ENCODE measurements at regions not wholly inside any gene's neighbourhood (a gene's known extent, or its start where the extent isn't known, plus 50 kb on each side); places are given as distances from the start of the nearest gene placed in this dataset.
A peak's percentile ranks its signal among the peaks of the same experiment; 100 is the strongest.

DNA sequence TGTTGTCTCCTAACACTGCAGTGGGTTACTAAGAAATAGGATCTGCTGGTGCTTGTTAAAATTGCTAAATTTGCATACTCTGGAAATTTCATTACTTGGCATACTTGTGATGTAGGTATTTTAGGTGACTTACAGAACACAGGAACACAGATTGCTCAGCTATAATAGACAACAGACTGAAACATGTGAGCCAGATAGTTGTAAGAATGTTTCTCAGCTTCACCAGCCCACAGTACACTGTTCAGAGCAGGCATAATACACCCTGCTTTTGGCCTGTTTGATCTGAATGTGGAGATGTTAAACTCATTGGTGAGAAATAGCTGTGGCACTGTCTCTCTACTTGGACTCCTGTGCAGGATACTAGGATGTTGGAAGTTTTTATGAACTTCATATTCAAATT is 275.7 kb downstream of the CSNK1G3 start:
- Histone ChIP-seq H3K36me3 (no peaks in the 10 kb centered on the region), H3K9me3 (replicated peaks) (no peaks in the 10 kb centered on the region), H3K27ac (no peak overlapping the region), H3K4me3 (no peak overlapping the region), H3K4me1 (peaks cover 29% of the 10 kb centered on the region), H3K27me3 (no peaks in the 10 kb centered on the region)
- no peak for DNase-seq

DNA sequence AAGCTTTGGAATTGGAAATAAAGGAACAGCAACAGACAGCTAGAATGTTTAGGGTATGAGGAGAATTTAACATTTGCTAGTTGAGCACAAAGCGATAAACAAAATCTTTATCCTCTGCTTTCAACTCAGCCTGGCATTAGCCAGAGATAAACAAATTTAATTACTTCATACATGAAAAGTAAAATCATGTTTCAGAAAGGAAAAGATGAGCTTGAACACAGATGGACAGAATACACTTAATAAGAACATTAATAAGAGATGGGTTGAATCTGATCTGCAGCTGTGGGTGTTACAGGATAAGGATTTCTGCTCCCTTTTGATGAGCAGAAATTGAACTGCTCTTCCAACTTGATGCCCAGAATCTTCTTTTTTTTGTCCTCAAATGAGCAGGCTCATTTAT is 275.2 kb downstream of the CSNK1G3 start:
- H3K9me3 ChIP-seq (replicated peaks): no peaks in the 10 kb centered on the region
- no peak overlapping the region for H3K4me3 ChIP-seq
- peaks cover 29% of the 10 kb centered on the region for H3K4me1 ChIP-seq
- DNase-seq: no peak
- H3K36me3 ChIP-seq: no peaks in the 10 kb centered on the region
- H3K27me3 ChIP-seq: no peaks in the 10 kb centered on the region
- no peak overlapping the region for H3K27ac ChIP-seq

DNA sequence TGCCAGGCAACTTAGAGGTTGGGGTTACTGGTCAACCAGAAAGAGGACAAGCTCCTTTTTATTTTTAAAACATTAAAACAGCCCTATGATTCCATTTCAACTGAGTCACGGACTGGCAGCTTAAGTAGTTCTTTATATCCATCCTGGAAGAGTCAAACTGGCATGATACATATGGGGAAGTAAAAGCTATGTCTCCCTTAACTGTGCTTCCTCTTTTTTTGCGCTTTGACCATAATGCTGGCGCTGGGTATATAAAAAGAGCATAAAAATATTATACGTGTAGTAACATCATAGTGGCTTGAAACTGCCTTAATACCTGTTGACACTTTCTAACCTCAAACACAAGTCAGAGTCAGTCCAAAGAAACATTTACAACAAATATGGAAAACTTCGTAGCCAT is 274.4 kb downstream of the CSNK1G3 start:
- Histone ChIP-seq H3K36me3 (no peaks in the 10 kb centered on the region), H3K9me3 (replicated peaks) (no peaks in the 10 kb centered on the region), H3K27me3 (no peaks in the 10 kb centered on the region), H3K27ac (peak overlapping the region; percentile 93), H3K4me3 (no peak overlapping the region), H3K4me1 (peaks cover 29% of the 10 kb centered on the region)
- DNase-seq: no peak

DNA sequence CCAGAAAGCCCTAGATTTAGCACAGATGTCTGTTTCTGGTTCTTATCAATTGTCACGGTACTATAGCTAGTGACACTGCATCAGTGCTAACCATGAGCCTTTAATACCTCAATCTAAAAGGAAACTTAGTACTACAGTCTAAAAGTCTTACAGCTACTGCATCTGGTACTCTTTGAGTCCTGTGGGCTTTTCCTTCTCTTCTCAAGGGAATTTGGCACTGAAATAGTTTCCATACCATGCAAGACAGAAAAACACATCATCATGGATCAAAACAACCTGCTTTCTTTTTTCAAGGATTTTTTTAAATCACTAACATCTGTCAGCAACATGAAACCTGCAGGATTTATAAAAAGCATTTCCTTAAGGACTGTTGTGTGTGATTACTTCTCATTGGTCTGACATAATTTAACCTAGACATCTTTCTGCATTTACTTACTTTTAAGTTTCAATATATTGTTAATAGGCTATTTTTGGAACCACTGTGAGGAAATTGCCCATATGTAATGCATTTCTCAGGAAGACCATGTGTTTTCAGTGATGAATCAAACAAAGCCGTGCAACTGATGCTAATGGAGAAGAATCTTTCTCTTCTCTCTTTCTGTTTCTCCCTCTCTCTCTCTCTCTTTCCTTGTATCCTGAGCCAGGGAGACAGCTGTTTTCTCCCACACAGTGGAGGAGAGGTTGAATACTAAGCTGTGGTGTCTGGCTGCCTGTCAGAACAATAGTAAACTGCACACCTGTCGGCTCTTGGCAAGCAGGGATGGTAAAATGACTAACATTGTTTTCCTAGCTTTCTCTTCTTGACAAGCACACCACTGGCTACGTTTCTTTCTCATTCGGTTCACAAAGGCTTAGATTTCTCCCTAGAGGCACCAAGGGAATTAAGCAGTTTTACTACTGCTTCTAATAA is 273.4 kb downstream of the CSNK1G3 start:
- no peaks in the 10 kb centered on the region for H3K9me3 ChIP-seq (replicated peaks)
- H3K27me3 ChIP-seq: no peaks in the 10 kb centered on the region
- peak overlapping the region; percentile 93 for H3K27ac ChIP-seq
- H3K4me1 ChIP-seq: peaks cover 29% of the 10 kb centered on the region
- peak overlapping the region; percentile 6 for H3K4me3 ChIP-seq
- DNase-seq: peak; percentile 91 to 96
- H3K36me3 ChIP-seq: no peaks in the 10 kb centered on the region

DNA sequence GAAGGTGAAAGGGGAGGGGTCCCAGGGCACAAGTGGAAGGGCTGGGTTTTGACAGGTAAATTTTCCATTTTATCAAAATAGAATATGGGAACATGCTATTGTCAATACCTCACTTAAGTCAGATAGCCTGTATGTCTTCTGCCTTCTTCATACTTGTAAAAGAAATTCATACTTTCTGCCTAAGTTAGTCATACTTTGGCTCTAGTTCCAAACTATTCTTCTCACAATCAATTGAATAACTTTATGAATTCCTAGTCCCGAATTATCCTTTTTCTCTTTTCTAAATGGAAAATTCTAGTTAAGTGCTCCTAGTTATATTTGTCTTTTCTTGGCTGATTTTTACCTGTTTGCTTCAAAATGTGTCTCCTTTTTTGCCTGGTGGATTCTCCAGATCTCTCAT is 271.4 kb downstream of the CSNK1G3 start:
- DNase-seq: no peak
- Histone ChIP-seq H3K4me1 (peaks cover 29% of the 10 kb centered on the region), H3K36me3 (no peaks in the 10 kb centered on the region), H3K9me3 (replicated peaks) (no peaks in the 10 kb centered on the region), H3K4me3 (no peak overlapping the region), H3K27ac (no peak overlapping the region), H3K27me3 (no peaks in the 10 kb centered on the region)

DNA sequence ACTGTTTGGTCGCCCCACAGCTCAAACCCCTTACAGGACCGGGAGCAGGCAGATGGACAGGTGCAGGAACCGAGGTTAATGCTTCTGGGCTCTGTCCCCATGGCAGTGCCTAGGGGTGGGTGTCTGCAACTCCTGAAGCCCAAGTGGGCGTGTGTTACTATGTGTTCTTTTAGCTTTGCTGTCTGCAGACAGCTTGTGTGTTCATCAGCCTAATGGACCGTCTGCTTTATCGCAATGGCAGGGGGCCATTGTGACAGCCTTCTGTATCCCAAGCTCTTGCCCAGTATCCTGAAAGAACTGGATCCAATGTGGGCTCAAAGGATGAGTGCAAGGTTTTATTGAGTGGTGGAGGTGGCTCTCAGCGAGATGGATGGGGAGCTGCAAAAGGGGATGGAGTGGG is 266.7 kb downstream of the CSNK1G3 start:
- no peaks in the 10 kb centered on the region for H3K36me3 ChIP-seq
- no peaks in the 10 kb centered on the region for H3K27me3 ChIP-seq
- no peak overlapping the region for H3K27ac ChIP-seq
- H3K4me3 ChIP-seq: no peak overlapping the region
- no peak for DNase-seq
- H3K9me3 ChIP-seq (replicated peaks): no peaks in the 10 kb centered on the region
- H3K4me1 ChIP-seq: no peaks in the 10 kb centered on the region

DNA sequence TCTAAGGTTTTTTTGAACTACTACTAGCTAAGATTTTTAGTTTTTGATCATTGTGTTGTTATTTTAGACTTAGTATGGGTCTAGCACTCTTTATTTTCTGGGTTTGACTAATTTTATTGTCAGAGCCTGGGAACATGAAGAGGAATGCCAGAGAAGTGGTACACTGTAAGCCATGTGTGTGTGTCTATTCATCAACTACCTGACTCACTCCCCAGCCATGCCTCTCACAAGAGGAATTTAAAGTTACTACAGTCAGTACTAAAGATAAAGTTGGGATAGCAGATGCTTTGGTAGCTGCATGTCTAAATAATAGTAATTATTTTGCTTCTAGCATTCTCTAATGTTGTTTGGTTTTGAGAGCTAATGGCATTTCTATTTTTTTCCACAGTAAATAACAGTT is 264.8 kb downstream of the CSNK1G3 start:
- no peaks in the 10 kb centered on the region for H3K27me3 ChIP-seq
- 0 out of 2 replicates have a peak, but pooled peaks cover under 1% of the 10 kb centered on the region for H3K9me3 ChIP-seq (replicated peaks)
- no peaks in the 10 kb centered on the region for H3K36me3 ChIP-seq
- no peaks in the 10 kb centered on the region for H3K4me1 ChIP-seq
- H3K4me3 ChIP-seq: no peak overlapping the region
- DNase-seq: no peak
- no peak overlapping the region for H3K27ac ChIP-seq

DNA sequence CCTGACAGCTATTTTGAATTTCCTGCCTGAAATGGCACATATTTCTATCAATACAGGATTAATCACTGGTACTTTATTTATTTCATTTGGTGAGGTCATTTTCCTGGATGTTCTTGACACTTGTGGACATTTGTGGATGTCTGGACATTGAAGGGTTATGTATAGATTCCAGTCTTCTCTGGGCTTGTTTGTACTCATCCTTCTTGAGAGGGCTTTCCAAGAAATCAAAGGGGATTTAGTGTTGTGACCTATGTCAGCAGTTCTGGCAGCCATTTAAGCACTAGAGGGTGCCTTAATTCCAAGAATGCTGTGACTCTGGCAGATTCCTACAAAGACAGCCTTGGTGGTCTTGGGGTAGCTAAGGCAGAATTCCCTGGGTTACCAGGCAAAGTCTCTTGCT is 259.7 kb downstream of the CSNK1G3 start:
- no peak overlapping the region for H3K27ac ChIP-seq
- peaks cover 2% of the 10 kb centered on the region; the same call in 1 of the 2 replicates for H3K9me3 ChIP-seq (replicated peaks)
- no peak overlapping the region for H3K4me3 ChIP-seq
- no peak for DNase-seq
- H3K36me3 ChIP-seq: no peaks in the 10 kb centered on the region
- no peaks in the 10 kb centered on the region for H3K27me3 ChIP-seq
- no peaks in the 10 kb centered on the region for H3K4me1 ChIP-seq

DNA sequence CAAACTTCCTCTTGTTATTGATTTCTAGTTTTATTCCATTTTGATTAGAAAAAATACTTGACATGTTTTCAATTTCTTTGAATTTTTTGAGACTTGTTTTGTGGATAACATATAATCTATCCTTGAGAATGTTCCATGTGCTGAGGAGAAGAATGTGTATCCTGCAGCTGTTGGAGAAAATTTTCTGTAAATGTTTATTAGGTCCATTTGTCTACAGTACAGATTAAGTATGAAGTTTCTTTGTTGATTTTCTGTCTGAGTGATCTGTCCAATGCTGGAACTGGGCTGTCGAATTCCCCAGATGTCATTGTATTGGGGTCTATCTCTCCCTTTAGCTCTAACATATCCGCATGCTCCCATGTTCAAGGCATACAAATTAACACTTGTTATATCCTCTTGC is 251.2 kb downstream of the CSNK1G3 start:
- no peak overlapping the region for H3K27ac ChIP-seq
- no peaks in the 10 kb centered on the region; the same call in 1 of the 2 replicates for H3K9me3 ChIP-seq (replicated peaks)
- H3K4me1 ChIP-seq: no peaks in the 10 kb centered on the region; the same call in 1 of the 2 replicates
- H3K36me3 ChIP-seq: no peaks in the 10 kb centered on the region
- no peaks in the 10 kb centered on the region for H3K27me3 ChIP-seq
- no peak overlapping the region for H3K4me3 ChIP-seq
- no peak for DNase-seq

DNA sequence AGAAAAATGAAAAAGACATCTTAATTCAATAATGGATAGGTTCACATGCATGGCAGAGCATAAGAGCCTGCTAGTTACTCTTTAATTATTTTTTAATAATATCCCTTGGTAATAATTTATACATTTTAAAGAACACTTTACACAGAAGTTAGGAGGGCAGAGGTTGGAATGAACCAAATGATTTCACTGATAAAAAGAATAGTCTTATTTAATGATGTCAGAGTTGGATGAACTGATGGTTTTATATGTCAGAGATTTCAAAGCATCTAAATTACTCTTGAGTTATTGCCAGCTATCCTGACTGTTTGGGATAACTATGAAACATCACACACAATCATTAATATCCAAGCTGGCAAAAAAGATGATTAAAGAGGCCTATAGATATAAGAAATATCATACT is 244.8 kb downstream of the CSNK1G3 start:
- Histone ChIP-seq H3K36me3 (no peaks in the 10 kb centered on the region), H3K27me3 (no peaks in the 10 kb centered on the region), H3K9me3 (replicated peaks) (no peaks in the 10 kb centered on the region), H3K27ac (no peak overlapping the region), H3K4me3 (no peak overlapping the region), H3K4me1 (peaks cover 15% of the 10 kb centered on the region)
- no peak for DNase-seq

DNA sequence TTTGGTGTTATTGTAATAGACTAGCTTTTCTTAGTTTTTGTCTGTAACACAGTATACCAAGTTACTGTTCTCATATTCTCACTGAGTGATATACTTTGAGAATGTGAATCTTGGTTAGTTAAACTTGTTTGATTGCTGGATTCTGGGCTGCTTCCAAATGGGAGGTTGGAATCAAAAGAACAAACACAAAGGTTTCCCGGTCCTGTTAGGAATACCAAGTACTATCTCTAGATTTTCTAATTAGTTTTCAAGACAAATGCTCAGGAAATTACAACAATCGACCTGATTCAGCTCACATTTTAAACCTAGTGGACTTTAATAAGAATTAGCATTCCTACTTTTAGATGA is 244.3 kb downstream of the CSNK1G3 start:
- Histone ChIP-seq H3K4me3 (no peak overlapping the region), H3K4me1 (peaks cover 15% of the 10 kb centered on the region), H3K27me3 (no peaks in the 10 kb centered on the region), H3K27ac (no peak overlapping the region), H3K36me3 (no peaks in the 10 kb centered on the region), H3K9me3 (replicated peaks) (no peaks in the 10 kb centered on the region)
- DNase-seq: no peak

DNA sequence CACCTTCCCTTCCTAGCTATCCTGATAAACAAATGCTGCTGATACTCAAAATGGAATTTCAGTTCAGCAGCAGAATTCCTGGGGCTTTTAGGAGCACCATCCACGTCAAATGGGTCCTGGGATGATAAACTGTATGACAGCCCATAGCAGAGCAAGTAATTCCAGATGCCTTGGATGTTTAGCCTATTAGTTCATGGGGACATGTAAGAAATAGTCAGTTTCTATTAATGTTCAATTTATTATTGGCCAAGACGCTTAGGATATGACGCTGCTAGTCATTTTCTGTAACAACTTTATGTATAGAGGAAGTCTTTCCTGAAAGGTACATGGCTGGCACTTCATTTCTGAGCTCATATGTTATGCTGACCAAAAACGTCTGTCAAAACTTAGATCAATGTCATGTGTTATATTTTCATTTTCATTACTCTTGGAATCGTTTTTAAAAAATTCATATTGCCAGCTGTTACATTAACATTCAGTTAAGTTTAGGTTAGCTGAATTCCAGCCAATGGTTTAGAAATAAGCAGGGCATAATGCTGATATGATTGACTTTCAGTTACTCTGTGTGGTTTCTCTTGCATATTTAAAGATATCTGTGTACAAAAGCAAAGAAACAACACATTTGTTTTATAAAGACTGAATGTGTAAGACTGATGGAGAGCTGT is 243.8 kb downstream of the CSNK1G3 start:
- Histone ChIP-seq H3K27ac (no peak overlapping the region), H3K36me3 (no peaks in the 10 kb centered on the region), H3K4me1 (peaks cover 15% of the 10 kb centered on the region), H3K4me3 (no peak overlapping the region), H3K9me3 (replicated peaks) (no peaks in the 10 kb centered on the region), H3K27me3 (no peaks in the 10 kb centered on the region)
- no peak for DNase-seq

DNA sequence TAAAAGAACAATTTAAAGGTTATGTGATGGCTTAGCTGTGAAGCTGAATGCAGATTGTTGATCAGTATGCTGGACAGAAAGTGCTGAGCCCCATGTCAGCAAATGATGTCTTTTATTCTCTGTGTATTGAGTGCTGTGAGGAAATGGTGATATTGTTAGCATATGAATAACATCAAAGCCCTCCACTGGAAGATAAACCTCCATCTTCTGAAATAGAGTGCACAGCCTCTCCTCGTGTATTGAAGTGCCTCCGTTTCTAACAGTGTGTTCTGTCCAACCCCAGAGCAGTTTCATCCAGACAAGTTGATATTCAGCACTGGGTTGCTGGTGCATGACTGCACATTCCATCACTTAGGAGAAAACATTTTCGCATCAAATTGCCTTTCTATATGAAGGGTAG is 242.9 kb downstream of the CSNK1G3 start:
- no peak for DNase-seq
- Histone ChIP-seq H3K27ac (no peak overlapping the region), H3K36me3 (no peaks in the 10 kb centered on the region), H3K4me1 (peaks cover 15% of the 10 kb centered on the region), H3K9me3 (replicated peaks) (no peaks in the 10 kb centered on the region), H3K4me3 (no peak overlapping the region), H3K27me3 (no peaks in the 10 kb centered on the region)

DNA sequence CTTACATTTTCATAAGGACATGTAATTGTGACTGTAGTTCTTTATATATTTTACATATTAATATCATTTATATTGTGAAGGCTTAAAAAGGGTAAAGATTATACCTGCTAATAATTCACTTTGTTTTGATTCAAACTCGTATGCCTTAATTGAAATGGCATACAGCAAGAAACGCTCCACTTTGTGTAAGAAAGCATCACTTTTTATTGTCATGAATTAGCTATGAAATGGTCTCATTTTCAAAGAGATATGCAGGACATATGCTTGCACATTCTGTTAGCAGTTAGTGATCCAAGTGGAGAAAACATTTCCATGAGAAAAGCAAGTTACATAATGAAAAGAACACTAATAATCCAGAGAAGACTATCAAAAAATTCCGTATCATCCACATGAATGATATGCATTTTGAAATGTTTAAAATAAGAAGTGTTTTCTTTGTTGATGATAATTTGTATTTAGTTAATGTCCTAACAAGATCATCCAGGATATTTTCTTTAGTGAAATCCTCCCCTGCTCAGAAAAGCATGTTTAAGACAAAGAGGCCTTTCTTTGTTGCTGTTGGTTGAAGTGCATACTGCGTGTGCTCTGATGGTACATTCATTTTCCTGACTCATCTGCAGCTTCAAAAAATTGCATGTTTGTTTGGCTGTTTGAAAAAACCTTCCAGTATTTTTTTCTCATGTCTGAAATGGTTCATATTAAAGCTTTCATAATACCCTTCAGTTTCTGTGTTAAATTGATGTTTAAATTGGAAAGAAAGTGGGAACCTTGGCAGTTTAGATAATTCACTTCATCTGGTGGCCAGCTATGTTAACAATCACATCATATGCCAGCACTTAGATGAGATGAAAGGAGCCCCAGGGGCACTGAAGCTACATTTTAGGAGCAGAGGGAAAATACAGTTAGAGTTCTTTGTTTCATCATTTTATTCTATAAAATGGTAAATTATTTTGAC is 242.2 kb downstream of the CSNK1G3 start:
- DNase-seq: peak in 1 of 2 experiments; percentile 16
- H3K27ac ChIP-seq: no peak overlapping the region
- no peaks in the 10 kb centered on the region for H3K27me3 ChIP-seq

More for the DNA sequence above, 242.2 kb downstream of the CSNK1G3 start:
- no peaks in the 10 kb centered on the region for H3K36me3 ChIP-seq
- no peak overlapping the region for H3K4me3 ChIP-seq
- H3K4me1 ChIP-seq: peaks cover 15% of the 10 kb centered on the region
- no peaks in the 10 kb centered on the region for H3K9me3 ChIP-seq (replicated peaks)

Data from SJCRH30 (cell line).